IMR-90 (cell line): ENCODE measurements at regions not wholly inside any gene's neighbourhood (a gene's known extent, or its start where the extent isn't known, plus 50 kb on each side); places are given as distances from the start of the nearest gene placed in this dataset.

Source experiments
- ATAC-seq: fragments of 200-7000 bp; cut with Tn5 transposase; 2 replicates; pipeline ENCODE4 v1.9.1; 2020; ENCODE audit warnings: low read depth, mild to moderate bottlenecking, moderate library complexity
- BruUV-seq: library from RNA; stranded (reverse); fragments of 400-500 nt; replicated peaks from 2 replicates; lab custom pipeline; 2021; lab: Mats Ljungman, UMichigan
- CTCF ChIA-PET: fragments of 300-600 bp; formaldehyde crosslinking; extraction: SDS; loops from one replicate; lab custom pipeline; 2021; ENCODE audit warnings: antibody characterized with exemption; lab: Yijun Ruan, JAX
- POLR2A ChIA-PET: fragments of 300-600 bp; sonication (Branson Sonifier 250); formaldehyde crosslinking; loops from one replicate; lab custom pipeline; 2022; ENCODE audit warnings: antibody characterized with exemption; ENCODE audit not compliant: unreplicated experiment; lab: Charles Lee
- DNase-seq: peaks from one replicate; pipeline ENCODE4 v3.0.0; 2013
- H2AFZ ChIP-seq: replicated peaks from 2 replicates; pipeline ENCODE3; 2013; ENCODE audit warnings: low read length, mild to moderate bottlenecking; ENCODE audit not compliant: poor library complexity
- H2AK5ac ChIP-seq: 2 replicates; pipeline ENCODE4 v1.6.1; 2013; ENCODE audit warnings: low read depth, low read length, inconsistent platforms
- H2AK9ac ChIP-seq: replicated peaks from 2 replicates; pipeline ENCODE3; 2013; ENCODE audit warnings: mild to moderate bottlenecking, low read depth, low read length, moderate library complexity; ENCODE audit not compliant: poor library complexity
- H2BK120ac ChIP-seq: 2 replicates; pipeline ENCODE4 v1.6.1; 2013; ENCODE audit warnings: low read depth, low read length, inconsistent platforms
- H2BK15ac ChIP-seq: 3 replicates; pipeline ENCODE4 v1.6.1; 2013; ENCODE audit warnings: low read depth, low read length, inconsistent platforms
- H2BK20ac ChIP-seq: 2 replicates; pipeline ENCODE4 v1.6.1; 2013; ENCODE audit warnings: low read depth, mild to moderate bottlenecking, inconsistent platforms, low read length, moderate library complexity
- H2BK5ac ChIP-seq: 2 replicates; pipeline ENCODE4 v1.6.1; 2013; ENCODE audit warnings: mild to moderate bottlenecking, low read depth, low read length, inconsistent platforms; ENCODE audit not compliant: poor library complexity, severe bottlenecking
- H3K14ac ChIP-seq: replicated peaks from 2 replicates; pipeline ENCODE4 v1.6.1; 2013; ENCODE audit warnings: low read depth, low read length, inconsistent platforms
- H3K18ac ChIP-seq: 2 replicates; pipeline ENCODE4 v1.6.1; 2013; ENCODE audit warnings: low read depth, low read length, control low read depth
- H3K23ac ChIP-seq: 2 replicates; pipeline ENCODE4 v1.6.1; 2013; ENCODE audit warnings: low read depth, low read length, inconsistent platforms
- H3K27ac ChIP-seq: 2 replicates; pipeline ENCODE4 v1.5.1; 2013; ENCODE audit warnings: mild to moderate bottlenecking, control low read depth, low read length; ENCODE audit not compliant: insufficient read depth
- H3K27me3 ChIP-seq: 2 replicates; pipeline ENCODE4 v1.6.1; 2013; ENCODE audit warnings: low read length; ENCODE audit not compliant: control insufficient read depth, insufficient read depth
- H3K36me3 ChIP-seq: 2 replicates; pipeline ENCODE4 v1.6.1; 2013; ENCODE audit warnings: low read length, mixed read lengths; ENCODE audit not compliant: control insufficient read depth, insufficient read depth
- H3K4ac ChIP-seq: 2 replicates; pipeline ENCODE4 v1.6.1; 2013; ENCODE audit warnings: low read depth, low read length, inconsistent platforms
- H3K4me1 ChIP-seq: 2 replicates; pipeline ENCODE4 v1.6.1; 2013; ENCODE audit warnings: low read length, mixed read lengths; ENCODE audit not compliant: control insufficient read depth, insufficient read depth
- H3K4me2 ChIP-seq: 2 replicates; pipeline ENCODE4 v1.6.1; 2013; ENCODE audit warnings: low read depth, mild to moderate bottlenecking, control low read depth, low read length, moderate library complexity
- H3K4me3 ChIP-seq: 2 replicates; pipeline ENCODE4 v1.5.1; 2013; ENCODE audit warnings: low read depth, mild to moderate bottlenecking, control low read depth, low read length, moderate library complexity; ENCODE audit not compliant: insufficient read depth
- H3K56ac ChIP-seq: 2 replicates; pipeline ENCODE4 v1.6.1; 2013; ENCODE audit warnings: low read length, inconsistent platforms; ENCODE audit not compliant: insufficient read depth; ENCODE audit errors: extremely low read depth
- H3K79me1 ChIP-seq, 2 experiments: 2 replicates each; pipeline ENCODE4 v1.6.1; 2013; ENCODE audit warnings: low read length in 2 of 2, inconsistent platforms in 1 of 2, low read depth in 1 of 2
- H3K9ac ChIP-seq: 2 replicates; pipeline ENCODE4 v1.6.1; 2013; ENCODE audit warnings: low read depth, low read length, control low read depth
- H3K9me1 ChIP-seq: 2 replicates; pipeline ENCODE4 v1.6.1; 2013; ENCODE audit warnings: low read length, inconsistent platforms; ENCODE audit not compliant: insufficient read depth
- H3K9me3 ChIP-seq: 2 replicates; pipeline ENCODE4 v1.6.1; 2013; ENCODE audit warnings: low read length; ENCODE audit not compliant: control insufficient read depth, insufficient read depth
- H4K20me1 ChIP-seq: 2 replicates; pipeline ENCODE4 v1.6.1; 2013; ENCODE audit warnings: low read length, inconsistent platforms; ENCODE audit not compliant: insufficient read depth
- H4K5ac ChIP-seq: 2 replicates; pipeline ENCODE4 v1.6.1; 2013; ENCODE audit warnings: mild to moderate bottlenecking, low read depth, low read length, control low read depth
- H4K8ac ChIP-seq, 2 experiments: 2 replicates each; pipeline ENCODE4 v1.6.1; 2013; ENCODE audit warnings: low read depth in 2 of 2, low read length in 2 of 2, control low read depth in 1 of 2, inconsistent platforms in 1 of 2
- H4K91ac ChIP-seq: 2 replicates; pipeline ENCODE4 v1.6.1; 2013; ENCODE audit warnings: low read depth, low read length, inconsistent platforms; ENCODE audit not compliant: insufficient read depth
- BHLHE40 ChIP-seq: fragments of 150-350 bp; IDR thresholded peaks from 2 replicates; pipeline ENCODE4 v1.6.1; 2016; ENCODE audit warnings: mild to moderate bottlenecking, low read depth, low read length
- CEBPB ChIP-seq: IDR thresholded peaks from 2 replicates; pipeline ENCODE4 v1.6.1; 2012; ENCODE audit warnings: low read depth, low read length, improper control_type of control experiment
- CTCF ChIP-seq: conservative IDR thresholded peaks from 2 replicates; pipeline ENCODE4 v1.5.1; 2012; ENCODE audit warnings: mild to moderate bottlenecking, low read depth, low read length, improper control_type of control experiment
- FOS ChIP-seq: fragments of 150-350 bp; IDR thresholded peaks from 2 replicates; pipeline ENCODE4 v1.6.1; 2016; ENCODE audit warnings: low read depth, low read length
- MAFK ChIP-seq: IDR thresholded peaks from 2 replicates; pipeline ENCODE4 v1.6.1; 2012; ENCODE audit warnings: low read depth, low read length, improper control_type of control experiment
- MAZ ChIP-seq: IDR thresholded peaks from 2 replicates; pipeline ENCODE4 v1.6.1; 2012; ENCODE audit warnings: low read depth, mild to moderate bottlenecking, low read length, improper control_type of control experiment, moderate library complexity, borderline replicate concordance
- MXI1 ChIP-seq: IDR thresholded peaks from 2 replicates; pipeline ENCODE4 v1.6.1; 2012; ENCODE audit warnings: low read depth, mild to moderate bottlenecking, low read length, moderate library complexity, borderline replicate concordance
- NFE2L2 ChIP-seq: fragments of 150-350 bp; IDR thresholded peaks from 2 replicates; pipeline ENCODE4 v1.6.1; 2016; ENCODE audit warnings: low read depth, mild to moderate bottlenecking, low read length
- RCOR1 ChIP-seq: IDR thresholded peaks from 2 replicates; pipeline ENCODE4 v1.6.1; 2012; ENCODE audit warnings: mild to moderate bottlenecking, low read length, improper control_type of control experiment; ENCODE audit not compliant: insufficient replicate concordance
- RFX5 ChIP-seq: IDR thresholded peaks from 2 replicates; pipeline ENCODE4 v1.8.0; 2012; ENCODE audit warnings: low read depth, mild to moderate bottlenecking, low read length, moderate library complexity
- SMC3 ChIP-seq: fragments of 150-350 bp; IDR thresholded peaks from 2 replicates; pipeline ENCODE4 v1.6.1; 2016; ENCODE audit warnings: low read depth, mild to moderate bottlenecking, antibody characterized with exemption, low read length, moderate library complexity
- WGBS, 2 experiments: methylation state at CpG; one replicate each; pipeline versions ENCODE4 v1.1.5 to v1.1.7; 2013; ENCODE audit warnings: missing lambda C conversion rate in 2 of 2; ENCODE audit not compliant: insufficient read length in 1 of 2; ENCODE audit errors: extremely low coverage in 2 of 2; 5-methylcytosine and 5-hydroxymethylcytosine counted together
- dilution Hi-C: fragments of 300-500 bp; cut with HindIII; formaldehyde crosslinking; loops from one replicate; pipeline ENCODE4 v1.14.3; 2018; ENCODE audit warnings: low sequenced_read_pairs; ENCODE audit not compliant: unreplicated experiment
- in situ Hi-C: fragments of 300-500 bp; cut with MboI; formaldehyde crosslinking; loops from 3 replicates; pipeline ENCODE4 v1.14.3; 2019; ENCODE audit warnings: low sequenced_read_pairs, inconsistent platforms, mixed read lengths
- intact Hi-C: fragments of 100-400 bp; cut with micrococcal nuclease; formaldehyde crosslinking; loops from 2 replicates; pipeline ENCODE4 v1.10.0; 2022
- TF ChIP-seq, protein P1 (sequence below): fragments of 150-350 bp; IDR thresholded peaks from 2 replicates; pipeline ENCODE4 v1.6.1; 2016; ENCODE audit warnings: low read depth, mild to moderate bottlenecking, low read length, moderate library complexity, borderline replicate concordance

- no peaks in the 10 kb centered on the region for H3K4me1 ChIP-seq
- POLR2A ChIA-PET: no interaction called here
- no peak overlapping the region for H4K5ac ChIP-seq
- H2AK5ac ChIP-seq: no peak overlapping the region
- no CpG with 5 or more reads among the region's 1 CpG for WGBS, 2 experiments
- no peak overlapping the region for H3K4ac ChIP-seq
- no peak overlapping the region for H4K8ac ChIP-seq
- no peak overlapping the region for H3K23ac ChIP-seq
- dilution Hi-C loops (no loop called here), intact Hi-C loops (no loop called here), in situ Hi-C loops (no loop called here)
- H3K79me1 ChIP-seq: no peaks in the 10 kb centered on the region
- BruUV-seq: no TSS peak
- H2AFZ ChIP-seq: no peak overlapping the region
- no peaks in the 10 kb centered on the region for H3K9me1 ChIP-seq
- DNase-seq: no peak
- no peaks in the 10 kb centered on the region for H3K9me3 ChIP-seq
- no peak overlapping the region for H3K4me3 ChIP-seq
- H2BK120ac ChIP-seq: no peak overlapping the region
- H3K56ac ChIP-seq: no peak overlapping the region
- H4K91ac ChIP-seq: no peak overlapping the region
- no peak overlapping the region for H3K14ac ChIP-seq
- no peak overlapping the region for H3K9ac ChIP-seq
- H2BK20ac ChIP-seq: no peak overlapping the region
- no peaks in the 10 kb centered on the region for H3K27me3 ChIP-seq
- no peak overlapping the region for H3K18ac ChIP-seq
- CTCF ChIA-PET: no interaction called here
- no peaks in the 10 kb centered on the region for H4K20me1 ChIP-seq
- ATAC-seq: no peak
- no peak overlapping the region for H2AK9ac ChIP-seq
- no peak overlapping the region for H3K27ac ChIP-seq
- no peak overlapping the region for H3K4me2 ChIP-seq
- TF ChIP-seq RCOR1 (no peak), MXI1 (no peak), CEBPB (no peak), MAFK (no peak), SMC3 (no peak), NFE2L2 (no peak), FOS (no peak), BHLHE40 (no peak), RFX5 (no peak), CTCF (no peak), MAZ (no peak)
- TF ChIP-seq, protein P1, sequence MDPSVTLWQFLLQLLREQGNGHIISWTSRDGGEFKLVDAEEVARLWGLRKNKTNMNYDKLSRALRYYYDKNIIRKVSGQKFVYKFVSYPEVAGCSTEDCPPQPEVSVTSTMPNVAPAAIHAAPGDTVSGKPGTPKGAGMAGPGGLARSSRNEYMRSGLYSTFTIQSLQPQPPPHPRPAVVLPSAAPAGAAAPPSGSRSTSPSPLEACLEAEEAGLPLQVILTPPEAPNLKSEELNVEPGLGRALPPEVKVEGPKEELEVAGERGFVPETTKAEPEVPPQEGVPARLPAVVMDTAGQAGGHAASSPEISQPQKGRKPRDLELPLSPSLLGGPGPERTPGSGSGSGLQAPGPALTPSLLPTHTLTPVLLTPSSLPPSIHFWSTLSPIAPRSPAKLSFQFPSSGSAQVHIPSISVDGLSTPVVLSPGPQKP: no peak
- H2BK15ac ChIP-seq: no peak overlapping the region
- no peak overlapping the region for H2BK5ac ChIP-seq
- no peaks in the 10 kb centered on the region for H3K36me3 ChIP-seq
These were observed 471.0 kb downstream of the KLHL13 start for GRCh38 chrX:117645639-117646038.
